Pancreas (tissue), 10 donors: ENCODE measurements at regions not wholly inside any gene's neighbourhood (a gene's known extent, or its start where the extent isn't known, plus 50 kb on each side); places are given as distances from the start of the nearest gene placed in this dataset.

ENCODE experiments used
- ATAC-seq, 4 donors: fragments of 200-7000 bp; cut with Tn5 transposase; one replicate each; pipeline versions ENCODE4 v1.8.0 to v1.9.1; 2020; ENCODE audit warnings: mild to moderate bottlenecking in 4 of 4, moderate library complexity in 4 of 4
- DNase-seq, 6 donors: peaks; one replicate each; pipeline ENCODE4 v3.0.0-alpha.2; 2020
- FAIRE-seq: peaks from 2 replicates; lab custom pipeline; 2012; peaks lifted over from hg19 to GRCh38; lab: Jason Lieb, UNC
- H3K27ac ChIP-seq, 4 donors: fragments of 200-600 bp; sonication (generic); 1 replicate in 3 of 4; 2 replicates in 1 of 4; pipeline versions ENCODE4 v1.5.0 to v1.8.0; 2020
- H3K27me3 ChIP-seq, 4 donors: fragments of 200-600 bp; one replicate each; pipeline ENCODE4 v1.8.0; 2021
- H3K36me3 ChIP-seq, 3 donors: fragments of 200-600 bp; sonication (generic) in 1 of 3; one replicate each; pipeline versions ENCODE4 v1.5.0 to v1.8.0; 2020 to 2021
- H3K4me1 ChIP-seq, 3 donors: fragments of 200-600 bp; one replicate each; pipeline ENCODE4 v1.8.0; 2021
- H3K4me3 ChIP-seq, 4 donors: fragments of 200-600 bp; sonication (generic) in 2 of 4; one replicate each; pipeline versions ENCODE4 v1.5.0 to v1.8.0; 2020 to 2021
- H3K9me3 ChIP-seq, 4 donors: fragments of 200-600 bp; one replicate each; pipeline ENCODE4 v1.8.0; 2021
- WGBS, 2 donors: extraction: QIAGEN DNeasy Blood & Tissue Kit; methylation state at CpG; one replicate each; pipeline ENCODE4 v1.1.7; 2013; 5-methylcytosine and 5-hydroxymethylcytosine counted together
- intact Hi-C, 3 donors: fragments of 100-400 bp; cut with DNase I; formaldehyde crosslinking; loops; one replicate each; pipeline versions ENCODE4 v1.11.1 to v1.14.2; 2022
- TF ChIP-seq, protein P1 (sequence below), 4 donors: fragments of 200-600 bp; sonication (generic) in 3 of 4; IDR thresholded peaks; one replicate each; pipeline versions ENCODE4 v1.5.0 to v1.8.0; 2021; ENCODE audit warnings: antibody characterized with exemption in 4 of 4
- donor health status: healthy with polysubstance abuse.
- donor health status: DM: no; HTN: no; CAD: no; lungs with moderate emphysema.
- donor health status: DM: no; HTN: no; CAD: no.
- donor health status: control.
- donor health status: control.
- donor health status: Bipolar disorder and iron deficiency.
- donor health status: DM: yes; HTN: yes; CAD: no.
- donor health status: DM: no; HTN: no; CAD: no.
- donor health status: DM: no; HTN: no; CAD: no.
- donor health status: DM: yes; HTN: yes; CAD: no.

DNA sequence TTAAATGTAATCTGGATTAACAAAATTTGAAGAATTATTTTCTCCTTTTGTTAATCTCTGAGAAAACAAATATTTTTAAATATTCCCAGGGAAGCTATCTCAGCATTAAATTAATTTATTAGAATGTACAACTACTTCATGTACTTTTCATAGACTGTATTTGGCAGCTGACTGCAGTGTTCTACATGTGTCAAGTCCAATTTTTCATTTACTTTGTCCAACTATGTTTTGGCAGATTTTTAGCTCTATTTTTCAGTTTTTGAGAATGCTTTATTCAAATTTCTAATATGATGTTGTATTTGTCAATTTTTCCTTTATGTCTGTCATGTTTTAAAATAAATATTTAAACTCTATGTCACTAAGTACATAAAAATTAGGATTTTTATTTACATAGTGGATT, 925.1 kb downstream of the OTOL1 start:
- TF ChIP-seq, protein P1, sequence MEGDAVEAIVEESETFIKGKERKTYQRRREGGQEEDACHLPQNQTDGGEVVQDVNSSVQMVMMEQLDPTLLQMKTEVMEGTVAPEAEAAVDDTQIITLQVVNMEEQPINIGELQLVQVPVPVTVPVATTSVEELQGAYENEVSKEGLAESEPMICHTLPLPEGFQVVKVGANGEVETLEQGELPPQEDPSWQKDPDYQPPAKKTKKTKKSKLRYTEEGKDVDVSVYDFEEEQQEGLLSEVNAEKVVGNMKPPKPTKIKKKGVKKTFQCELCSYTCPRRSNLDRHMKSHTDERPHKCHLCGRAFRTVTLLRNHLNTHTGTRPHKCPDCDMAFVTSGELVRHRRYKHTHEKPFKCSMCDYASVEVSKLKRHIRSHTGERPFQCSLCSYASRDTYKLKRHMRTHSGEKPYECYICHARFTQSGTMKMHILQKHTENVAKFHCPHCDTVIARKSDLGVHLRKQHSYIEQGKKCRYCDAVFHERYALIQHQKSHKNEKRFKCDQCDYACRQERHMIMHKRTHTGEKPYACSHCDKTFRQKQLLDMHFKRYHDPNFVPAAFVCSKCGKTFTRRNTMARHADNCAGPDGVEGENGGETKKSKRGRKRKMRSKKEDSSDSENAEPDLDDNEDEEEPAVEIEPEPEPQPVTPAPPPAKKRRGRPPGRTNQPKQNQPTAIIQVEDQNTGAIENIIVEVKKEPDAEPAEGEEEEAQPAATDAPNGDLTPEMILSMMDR (IDR thresholded peaks at IDR 0.05), result no peak
- Histone ChIP-seq H3K36me3 (no peaks in the 10 kb centered on the region), H3K27ac (no peak overlapping the region), H3K4me1 (no peaks in the 10 kb centered on the region), H3K27me3 (no peaks in the 10 kb centered on the region), H3K4me3 (no peak overlapping the region), H3K9me3 (no peaks in the 10 kb centered on the region)
- FAIRE-seq, result no peak
- intact Hi-C loops, result no loop called here
- no peak for DNase-seq
- no peak for ATAC-seq

DNA sequence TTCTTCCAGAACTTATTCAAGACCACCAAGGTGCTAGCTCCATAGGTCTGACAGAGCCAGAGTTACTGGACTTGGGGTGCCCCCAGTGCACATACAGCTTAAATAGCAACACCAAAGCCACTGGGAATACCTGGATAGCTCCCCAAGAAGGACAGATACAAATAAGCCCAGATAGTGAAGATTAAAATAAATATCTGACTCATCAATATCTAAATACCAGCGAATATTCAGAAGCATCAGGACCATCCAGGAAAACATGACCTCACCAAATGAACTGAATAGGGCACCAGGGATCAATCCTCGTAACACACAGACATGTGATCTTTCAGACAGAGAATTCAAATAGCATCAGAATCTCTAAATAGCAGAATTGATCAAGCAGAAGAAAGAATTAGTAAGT, 931.6 kb downstream of the OTOL1 start:
- Histone ChIP-seq H3K4me3 (no peak overlapping the region), H3K27ac (no peak overlapping the region), H3K27me3 (no peaks in the 10 kb centered on the region), H3K9me3 (no peaks in the 10 kb centered on the region), H3K36me3 (no peaks in the 10 kb centered on the region), H3K4me1 (no peaks in the 10 kb centered on the region)
- DNase-seq (no peak), ATAC-seq (no peak), FAIRE-seq (no peak)
- TF ChIP-seq, protein P1 (IDR thresholded peaks at IDR 0.05), result no peak
- intact Hi-C loops, result no loop called here
- 27 to 28% methylated on average over 2 of the region's 2 CpGs for WGBS, 2 donors

DNA sequence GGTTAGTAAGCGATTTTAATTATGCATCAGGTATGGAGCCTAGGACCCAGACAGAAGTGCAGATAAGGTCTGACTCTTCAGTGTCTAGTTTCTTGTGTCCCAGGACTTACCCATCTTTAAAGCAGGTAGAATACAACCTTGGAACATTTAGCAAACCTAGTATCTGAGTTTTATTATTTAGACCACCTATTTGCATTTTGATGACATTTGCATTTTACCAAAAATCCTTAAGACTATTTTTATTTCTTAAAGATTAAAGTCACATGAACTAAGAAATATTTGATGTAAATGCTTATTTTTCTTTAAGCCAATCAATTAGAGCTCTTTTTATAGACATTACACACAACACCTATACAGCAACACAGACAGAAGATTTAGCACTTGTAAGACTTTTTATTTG, 939.1 kb downstream of the OTOL1 start:
- Histone ChIP-seq H3K9me3 (no peaks in the 10 kb centered on the region), H3K36me3 (no peaks in the 10 kb centered on the region), H3K27me3 (no peaks in the 10 kb centered on the region), H3K4me1 (no peaks in the 10 kb centered on the region), H3K27ac (no peak overlapping the region), H3K4me3 (no peak overlapping the region)
- no peak for DNase-seq
- intact Hi-C loops, result no loop called here
- TF ChIP-seq, protein P1 (IDR thresholded peaks at IDR 0.05), result no peak
- ATAC-seq, result no peak
- no peak for FAIRE-seq
- WGBS, 2 donors, result 64 to 87% methylated on average over 1 of the region's 1 CpG

DNA sequence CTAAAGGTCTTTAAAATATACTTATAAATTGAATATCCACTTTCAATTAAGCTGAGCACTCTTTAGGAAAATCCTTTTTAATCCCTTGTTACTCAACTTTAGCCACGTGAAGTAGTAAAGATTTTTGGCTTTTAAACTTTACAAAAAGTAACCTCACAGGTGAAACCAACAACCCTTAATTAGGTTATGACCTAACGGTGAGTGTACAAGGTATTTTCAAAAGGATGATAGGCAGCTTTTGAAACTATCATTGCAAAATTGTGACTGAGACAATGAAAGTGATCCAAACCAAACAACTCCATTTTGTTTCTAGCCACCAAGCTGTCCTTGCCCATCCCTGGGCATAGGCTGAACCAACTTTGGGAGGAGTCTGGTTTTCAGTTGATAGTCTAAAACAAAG, 940.2 kb downstream of the OTOL1 start:
- DNase-seq (no peak), ATAC-seq (no peak), FAIRE-seq (no peak)
- Histone ChIP-seq H3K4me1 (no peaks in the 10 kb centered on the region), H3K4me3 (no peak overlapping the region), H3K9me3 (no peaks in the 10 kb centered on the region), H3K27ac (no peak overlapping the region), H3K36me3 (no peaks in the 10 kb centered on the region), H3K27me3 (no peaks in the 10 kb centered on the region)
- TF ChIP-seq, protein P1 (IDR thresholded peaks at IDR 0.05), result no peak
- 53 to 55% methylated on average over 2 of the region's 2 CpGs for WGBS, 2 donors
- intact Hi-C loops, result no loop called here

DNA sequence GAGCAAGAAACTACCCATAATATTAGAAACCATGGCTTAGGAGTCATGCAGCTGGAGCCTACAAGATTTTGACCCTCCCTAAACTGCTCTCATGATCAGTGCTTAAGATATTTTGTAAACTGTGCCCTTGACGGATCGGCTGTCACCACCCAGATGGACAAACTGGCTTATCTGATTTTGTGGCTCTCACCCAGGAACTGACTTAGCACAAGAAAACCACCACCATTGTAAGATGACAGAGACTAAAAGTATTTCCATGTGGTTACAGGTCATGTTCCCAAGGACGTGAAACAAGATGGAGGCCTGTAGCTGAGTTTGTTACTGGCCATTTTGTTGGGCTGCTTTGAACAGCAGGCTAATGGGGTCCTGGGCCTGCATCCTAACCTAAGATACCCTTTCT, 940.9 kb downstream of the OTOL1 start:
- no peak overlapping the region for H3K27ac ChIP-seq
- intact Hi-C loops, result no loop called here
- WGBS, 2 donors, result 53 to 66% methylated on average over 3 of the region's 3 CpGs
- no peak overlapping the region for H3K4me3 ChIP-seq
- ATAC-seq (no peak), FAIRE-seq (no peak), DNase-seq (no peak)
- no peaks in the 10 kb centered on the region for H3K9me3 ChIP-seq
- H3K36me3 ChIP-seq, result no peaks in the 10 kb centered on the region
- H3K27me3 ChIP-seq, result no peaks in the 10 kb centered on the region
- TF ChIP-seq, protein P1 (IDR thresholded peaks at IDR 0.05), result no peak
- no peaks in the 10 kb centered on the region for H3K4me1 ChIP-seq
